ENCODE measurements at regions not wholly inside any gene's neighbourhood (a gene's known extent, or its start where the extent isn't known, plus 50 kb on each side); places are given as distances from the start of the nearest gene placed in this dataset.

GRCh38 chr12:33296529-33296928, 143.1 kb downstream of the SYT10 start:
- no peak for DNase-seq (ENCODE audit: low read depth)

GRCh38 chr12:33290703-33291102, 148.9 kb downstream of the SYT10 start:
- no peak for TF ChIP-seq CTCF (IDR thresholded peaks at IDR 0.05; ENCODE audit: insufficient read depth, low read depth, low read length)
- no peak overlapping the region for H3K4me3 ChIP-seq (ENCODE audit: low read depth, low read length)
- DNase-seq (ENCODE audit: low read depth): no peak

More at GRCh38 chr12:33296529-33296928, 143.1 kb downstream of the SYT10 start:
- no peak for TF ChIP-seq CTCF (IDR thresholded peaks at IDR 0.05; ENCODE audit: insufficient read depth, low read depth, low read length)
- no peak overlapping the region for H3K4me3 ChIP-seq (ENCODE audit: low read depth, low read length)

- no peak for TF ChIP-seq CTCF (IDR thresholded peaks at IDR 0.05; ENCODE audit: insufficient read depth, low read depth, low read length)
- no peak for DNase-seq (ENCODE audit: low read depth)
- no peak overlapping the region for H3K4me3 ChIP-seq (ENCODE audit: low read depth, low read length)
Measured at GRCh38 chr12:33283054-33283453, 156.6 kb downstream of the SYT10 start.

GRCh38 chr12:33277376-33277775, 162.2 kb downstream of the SYT10 start:
- no peak for DNase-seq (ENCODE audit: low read depth)
- H3K4me3 ChIP-seq (ENCODE audit: low read depth, low read length): no peak overlapping the region
- no peak for TF ChIP-seq CTCF (IDR thresholded peaks at IDR 0.05; ENCODE audit: insufficient read depth, low read depth, low read length)

GRCh38 chr12:33267641-33268040, 172.0 kb downstream of the SYT10 start:
- H3K4me3 ChIP-seq (ENCODE audit: low read depth, low read length): no peak overlapping the region
- no peak for DNase-seq (ENCODE audit: low read depth)
- no peak for TF ChIP-seq CTCF (IDR thresholded peaks at IDR 0.05; ENCODE audit: insufficient read depth, low read depth, low read length)

GRCh38 chr12:33265900-33266299, 173.7 kb downstream of the SYT10 start:
- DNase-seq (ENCODE audit: low read depth): no peak
- no peak for TF ChIP-seq CTCF (IDR thresholded peaks at IDR 0.05; ENCODE audit: insufficient read depth, low read depth, low read length)
- no peak overlapping the region for H3K4me3 ChIP-seq (ENCODE audit: low read depth, low read length)

- no peak overlapping the region for H3K4me3 ChIP-seq (ENCODE audit: low read depth, low read length)
- DNase-seq (ENCODE audit: low read depth): no peak
- TF ChIP-seq CTCF (IDR thresholded peaks at IDR 0.05; ENCODE audit: insufficient read depth, low read depth, low read length): no peak
Measured at GRCh38 chr12:33265033-33265731, 174.4 kb downstream of the SYT10 start.
